Heart left ventricle (tissue), 16 donors: ENCODE measurements at regions not wholly inside any gene's neighbourhood (a gene's known extent, or its start where the extent isn't known, plus 50 kb on each side); places are given as distances from the start of the nearest gene placed in this dataset.
A peak's percentile ranks its signal among the peaks of the same experiment; 100 is the strongest.

ENCODE experiments used
- ATAC-seq, 4 donors: fragments of 200-7000 bp; cut with Tn5 transposase; one replicate each; pipeline ENCODE4 v1.9.1; 2020 to 2022; ENCODE audit warnings: moderate library complexity in 4 of 4, mild to moderate bottlenecking in 3 of 4, moderate number of reproducible peaks in 1 of 4
- DNase-seq, 5 donors: peaks; one replicate each; pipeline ENCODE4 v3.0.0-alpha.2; 2020
- H3K27ac ChIP-seq, 12 donors: fragments of 200-600 bp; sonication (generic) in 4 of 12; one replicate each; pipeline versions ENCODE4 v1.5.0 to v1.8.0; 2016 to 2022; ENCODE audit warnings: mild to moderate bottlenecking in 2 of 12
- H3K27me3 ChIP-seq, 9 donors: fragments of 200-600 bp; sonication (generic) in 2 of 9; one replicate each; pipeline versions ENCODE4 v1.5.1 to v1.8.0; 2016 to 2022; ENCODE audit warnings: mild to moderate bottlenecking in 3 of 9
- H3K36me3 ChIP-seq, 9 donors: fragments of 200-600 bp; sonication (generic) in 2 of 9; one replicate each; pipeline versions ENCODE4 v1.5.0 to v1.8.0; 2018 to 2022; ENCODE audit warnings: mild to moderate bottlenecking in 2 of 9
- H3K4me1 ChIP-seq, 12 donors: fragments of 200-600 bp; sonication (generic) in 4 of 12; one replicate each; pipeline versions ENCODE4 v1.5.0 to v1.8.0; 2016 to 2022; ENCODE audit warnings: mild to moderate bottlenecking in 3 of 12
- H3K4me3 ChIP-seq, 12 donors: fragments of 200-600 bp; sonication (generic) in 4 of 12; one replicate each; pipeline versions ENCODE4 v1.5.0 to v1.8.0; 2017 to 2022; ENCODE audit warnings: mild to moderate bottlenecking in 9 of 12, moderate library complexity in 4 of 12
- H3K9me3 ChIP-seq, 12 donors: fragments of 200-600 bp; sonication (generic) in 4 of 12; one replicate each; pipeline versions ENCODE4 v1.5.0 to v1.8.0; 2016 to 2022; ENCODE audit warnings: mild to moderate bottlenecking in 1 of 12
- POLR2A ChIP-seq, 2 donors: fragments of 450-650 bp; IDR thresholded peaks; one replicate each; pipeline ENCODE4 v1.6.1; 2017; ENCODE audit warnings: antibody characterized with exemption in 2 of 2, mild to moderate bottlenecking in 2 of 2, moderate library complexity in 2 of 2
- WGBS, 4 donors: extraction: QIAGEN DNeasy Blood & Tissue Kit in 2 of 4; methylation state at CpG; one replicate each; pipeline versions ENCODE4 v1.1.5 to v1.1.7; 2013 to 2018; 5-methylcytosine and 5-hydroxymethylcytosine counted together
- intact Hi-C, 10 donors: fragments of 100-400 bp; cut with DNase I; formaldehyde crosslinking; loops; one replicate each; pipeline versions ENCODE4 v1.11.1 to v1.14.2; 2022
- TF ChIP-seq, protein P1 (sequence below), 12 donors: fragments of 200-600 bp; sonication (generic) in 4 of 12; IDR thresholded peaks; one replicate each; pipeline versions ENCODE4 v1.5.0 to v1.8.0; 2018 to 2022; ENCODE audit warnings: antibody characterized with exemption in 12 of 12, mild to moderate bottlenecking in 5 of 12
- donor health status: ischemic (EF 13 %, LVEDD 7.1; RV severe dilation, severe dysfunction).
- donor health status: healthy with polysubstance abuse.
- donor health status: DM: no; HTN: yes; CAD: no.
- donor health status: DM: no; HTN: no; CAD: no.
- donor health status: ischemic (EF 25% LVEDD 6.9; RV normal size, moderate dysfunction).
- donor health status: ischemic (EF 25% LVEDD 5.7; RV mildly dilated, moderate dysfunction).
- donor health status: healthy.
- donor health status: DM: yes; HTN: yes; CAD: no.
- donor health status: ischemic (EF 35%, LVEDD 5.7; RV mildly dilated, moderate dysfunction).
- donor health status: nonischemic (EF 11% LVEDD 7.7; RV severe dilation, severe dysfunction).
- donor health status: DM: yes; HTN: yes; CAD: no.
- donor health status: PGD.
- donor health status: ischemic (EF 29% LVEDD 5.4; RV normal size, mild dysfunction).
- donor health status: nonischemic (EF 23%, LVEDD 6.1; RV moderate dilation, normal function).

GRCh38 chrY:7275751-7276150, 364.2 kb upstream of the AMELY start:
- peak overlapping the region in 7 of 12 donors; percentile 86 to 95 (median 92) for H3K27ac ChIP-seq
- ATAC-seq: peak in 1 of 4 donors; percentile 29
- H3K9me3 ChIP-seq: no peaks in the 10 kb centered on the region
- H3K27me3 ChIP-seq: no peaks in the 10 kb centered on the region
- peak in 2 of 5 donors; percentile 14 to 19 for DNase-seq
- H3K4me1 ChIP-seq: peaks cover 0 to 36% (median 0%) of the 10 kb centered on the region in 12 donors
- WGBS, 4 donors: 11 to 13% methylated on average over 11 of the region's 11 CpGs; no CpG with 5 or more reads in 2 of the 4 donors
- no peaks in the 10 kb centered on the region for H3K36me3 ChIP-seq
- TF ChIP-seq, protein P1, sequence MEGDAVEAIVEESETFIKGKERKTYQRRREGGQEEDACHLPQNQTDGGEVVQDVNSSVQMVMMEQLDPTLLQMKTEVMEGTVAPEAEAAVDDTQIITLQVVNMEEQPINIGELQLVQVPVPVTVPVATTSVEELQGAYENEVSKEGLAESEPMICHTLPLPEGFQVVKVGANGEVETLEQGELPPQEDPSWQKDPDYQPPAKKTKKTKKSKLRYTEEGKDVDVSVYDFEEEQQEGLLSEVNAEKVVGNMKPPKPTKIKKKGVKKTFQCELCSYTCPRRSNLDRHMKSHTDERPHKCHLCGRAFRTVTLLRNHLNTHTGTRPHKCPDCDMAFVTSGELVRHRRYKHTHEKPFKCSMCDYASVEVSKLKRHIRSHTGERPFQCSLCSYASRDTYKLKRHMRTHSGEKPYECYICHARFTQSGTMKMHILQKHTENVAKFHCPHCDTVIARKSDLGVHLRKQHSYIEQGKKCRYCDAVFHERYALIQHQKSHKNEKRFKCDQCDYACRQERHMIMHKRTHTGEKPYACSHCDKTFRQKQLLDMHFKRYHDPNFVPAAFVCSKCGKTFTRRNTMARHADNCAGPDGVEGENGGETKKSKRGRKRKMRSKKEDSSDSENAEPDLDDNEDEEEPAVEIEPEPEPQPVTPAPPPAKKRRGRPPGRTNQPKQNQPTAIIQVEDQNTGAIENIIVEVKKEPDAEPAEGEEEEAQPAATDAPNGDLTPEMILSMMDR (IDR thresholded peaks at IDR 0.05): no peak
- no peak for TF ChIP-seq POLR2A (IDR thresholded peaks at IDR 0.05)
- peak overlapping the region in 7 of 12 donors; percentile 68 to 90 (median 75) for H3K4me3 ChIP-seq
- intact Hi-C loops: loop anchor here in 3 of 10 donors (5.0 to 10.0 kb wide), 3 partner anchors 49 to 69 kb away; no protein-coding TSS in a partner anchor

DNA sequence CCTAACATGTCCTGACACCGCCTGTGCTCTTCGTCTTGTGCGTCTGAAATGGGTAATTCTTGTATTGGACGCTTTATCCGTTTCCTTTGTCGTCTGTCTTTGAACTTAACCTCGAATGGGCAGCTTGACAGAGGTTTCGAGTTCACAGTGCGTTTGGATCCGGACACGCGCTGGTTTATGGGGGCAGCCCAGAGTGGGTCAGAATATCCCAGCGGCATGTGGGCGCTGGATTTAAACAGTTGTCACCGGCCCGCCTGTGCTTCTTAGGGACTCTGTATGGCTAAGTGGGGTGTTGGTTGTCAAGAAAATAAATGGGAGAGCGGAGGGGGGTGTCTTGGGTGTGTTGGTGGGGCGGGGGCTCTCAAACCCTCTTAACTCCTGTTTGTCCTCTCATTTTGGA, 363.5 kb upstream of the AMELY start:
- Histone ChIP-seq H3K27ac (peak overlapping the region in 7 of 12 donors; percentile 86 to 95 (median 92)), H3K9me3 (no peaks in the 10 kb centered on the region), H3K4me3 (peak overlapping the region in 7 of 12 donors; percentile 68 to 90 (median 75)), H3K36me3 (no peaks in the 10 kb centered on the region), H3K4me1 (peaks cover 0 to 30% (median 0%) of the 10 kb centered on the region in 12 donors), H3K27me3 (no peaks in the 10 kb centered on the region)
- intact Hi-C loops: loop anchor here in 3 of 10 donors (5.0 to 10.0 kb wide), 3 partner anchors 50 to 70 kb away; no protein-coding TSS in a partner anchor
- ATAC-seq (peak in 1 of 4 donors; percentile 14), DNase-seq (no peak)
- TF ChIP-seq POLR2A (IDR thresholded peaks at IDR 0.05): no peak
- TF ChIP-seq, protein P1 (IDR thresholded peaks at IDR 0.05): no peak
- 2% methylated on average over 18 of the region's 18 CpGs; no CpG with 5 or more reads in 2 of the 4 donors for WGBS, 4 donors

DNA sequence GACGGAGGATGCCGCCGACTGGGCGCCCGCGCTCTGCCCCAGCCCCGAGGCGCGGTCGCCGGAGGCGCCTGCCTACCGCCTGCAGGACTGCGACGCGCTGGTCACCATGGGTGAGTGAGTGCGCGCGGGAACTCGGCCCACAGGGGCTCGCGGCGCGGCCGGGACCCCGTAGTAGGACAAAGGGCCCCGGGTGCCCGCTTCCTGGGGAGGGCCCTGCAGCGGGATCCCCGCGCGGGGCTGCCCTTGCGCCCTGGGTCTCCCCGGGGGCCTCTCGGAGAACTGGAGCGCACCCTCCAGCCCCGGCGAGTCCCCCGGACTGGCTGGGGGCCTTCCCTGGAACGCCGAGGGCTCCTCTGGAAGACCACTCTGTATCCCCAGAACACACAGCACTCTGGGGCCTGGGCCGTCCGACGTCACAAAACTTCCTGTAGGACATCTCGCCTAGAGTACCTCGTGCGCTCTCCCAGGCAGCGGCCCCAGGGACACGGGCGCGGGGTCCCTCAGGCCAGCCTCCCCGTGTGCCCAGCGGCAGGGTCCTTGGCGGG, 362.9 kb upstream of the AMELY start:
- WGBS, 4 donors: 0% methylated on average over 53 to 54 of the region's 54 CpGs; no CpG with 5 or more reads in 2 of the 4 donors
- Histone ChIP-seq H3K27me3 (no peaks in the 10 kb centered on the region), H3K9me3 (no peaks in the 10 kb centered on the region), H3K36me3 (no peaks in the 10 kb centered on the region), H3K27ac (peak overlapping the region in 7 of 12 donors; percentile 86 to 95 (median 92)), H3K4me1 (peaks cover 0 to 27% (median 0%) of the 10 kb centered on the region in 12 donors), H3K4me3 (peak overlapping the region in 7 of 12 donors; percentile 68 to 90 (median 75))
- intact Hi-C loops: loop anchor here in 4 of 10 donors (5.0 to 10.0 kb wide), 3 partner anchors 50 to 70 kb away; no protein-coding TSS in a partner anchor
- DNase-seq (peak in 3 of 5 donors; percentile 25 to 66 (median 27)), ATAC-seq (peak in 1 of 4 donors; percentile 43)
- TF ChIP-seq POLR2A (IDR thresholded peaks at IDR 0.05): no peak
- TF ChIP-seq, protein P1 (IDR thresholded peaks at IDR 0.05): no peak

DNA sequence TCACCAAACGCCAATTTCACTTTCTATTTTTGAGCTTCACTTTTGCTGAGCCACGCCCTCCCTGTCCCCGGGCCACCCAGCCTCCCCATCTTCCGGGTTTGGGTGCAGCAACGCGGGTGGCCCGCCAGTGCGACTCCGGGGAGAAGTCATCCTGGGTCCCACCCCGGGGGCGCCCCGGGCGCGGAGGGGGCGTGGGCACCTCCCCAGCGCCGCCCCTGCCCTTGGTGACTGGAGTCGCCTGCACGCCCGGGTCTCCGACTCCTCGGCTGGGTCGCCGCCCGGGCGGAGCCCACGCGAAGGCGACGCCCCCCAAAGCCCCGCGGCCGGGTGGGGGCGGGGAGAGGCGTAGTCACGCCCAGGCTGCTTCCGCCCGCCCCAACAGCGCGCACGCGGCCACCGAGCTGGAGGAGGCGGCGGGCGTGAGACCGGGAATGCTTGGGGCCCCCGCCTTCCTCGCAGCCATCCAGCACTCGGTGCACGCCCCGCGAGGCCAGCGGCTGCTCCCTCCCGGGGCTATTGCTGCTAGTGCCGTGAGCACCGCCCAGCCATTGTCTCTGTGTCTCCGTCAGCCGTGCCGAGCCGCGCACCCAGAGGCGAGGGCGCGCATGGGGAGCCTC, 362.1 kb upstream of the AMELY start:
- WGBS, 4 donors: 0 to 1% methylated on average over 65 of the region's 65 CpGs; no CpG with 5 or more reads in 2 of the 4 donors
- Histone ChIP-seq H3K9me3 (no peaks in the 10 kb centered on the region), H3K27ac (peak overlapping the region in 7 of 12 donors; percentile 86 to 95 (median 92)), H3K36me3 (no peaks in the 10 kb centered on the region), H3K4me3 (peak overlapping the region in 7 of 12 donors; percentile 68 to 90 (median 75)), H3K4me1 (peaks cover 0 to 19% (median 0%) of the 10 kb centered on the region in 12 donors), H3K27me3 (no peaks in the 10 kb centered on the region)
- intact Hi-C loops: loop anchor here in 4 of 10 donors (5.0 to 10.0 kb wide), 3 partner anchors 51 to 71 kb away; no protein-coding TSS in a partner anchor
- DNase-seq (peak in 3 of 5 donors; percentile 81 to 89 (median 83)), ATAC-seq (peak in 2 of 4 donors; percentile 75 to 83)
- TF ChIP-seq POLR2A (IDR thresholded peaks at IDR 0.05): no peak
- TF ChIP-seq, protein P1 (IDR thresholded peaks at IDR 0.05): no peak
